SK-N-SH treated with all-trans-retinoic acid at 6 μM for 48 hours (cell line): ENCODE measurements at regions not wholly inside any gene's neighbourhood (a gene's known extent, or its start where the extent isn't known, plus 50 kb on each side); places are given as distances from the start of the nearest gene placed in this dataset.

Experiments used
- ATAC-seq: fragments of 200-7000 bp; cut with Tn5 transposase; 3 replicates; pipeline ENCODE4 v1.9.1; 2020; ENCODE audit warnings: mild to moderate bottlenecking, moderate library complexity
- ARNTL ChIP-seq: fragments of 450-650 bp; formaldehyde crosslinking; IDR thresholded peaks from 2 replicates; pipeline ENCODE4 v1.5.0; 2020; ENCODE audit warnings: low read depth, mild to moderate bottlenecking, moderate library complexity, borderline replicate concordance
- BACH2 ChIP-seq: fragments of 250-450 bp; sonication (Bioruptor Pico); IDR thresholded peaks from 2 replicates; pipeline ENCODE4 v1.9.0; 2021; ENCODE audit warnings: mild to moderate bottlenecking, borderline replicate concordance
- CSDC2 ChIP-seq: fragments of 250-450 bp; sonication (Bioruptor Pico); IDR thresholded peaks from 2 replicates; pipeline ENCODE4 v1.5.0; 2020; ENCODE audit warnings: mild to moderate bottlenecking, moderate library complexity
- CSRNP3 ChIP-seq: fragments of 250-450 bp; sonication (Bioruptor Pico); IDR thresholded peaks from 2 replicates; pipeline ENCODE4 v1.5.1; 2021; ENCODE audit warnings: mild to moderate bottlenecking, moderate library complexity
- ESRRG ChIP-seq: fragments of 250-450 bp; sonication (Bioruptor Pico); IDR thresholded peaks from 2 replicates; pipeline ENCODE4 v1.6.1; 2021; ENCODE audit warnings: mild to moderate bottlenecking
- ISL1 ChIP-seq: fragments of 250-450 bp; sonication (Bioruptor Pico); IDR thresholded peaks from 2 replicates; pipeline ENCODE4 v2.1.2; 2022; ENCODE audit warnings: mild to moderate bottlenecking, moderate library complexity
- OSR1 ChIP-seq: fragments of 250-450 bp; sonication (Bioruptor Pico); IDR thresholded peaks from 2 replicates; pipeline ENCODE4 v1.8.0; 2022; ENCODE audit warnings: moderate library complexity, mild to moderate bottlenecking, inconsistent platforms
- POU6F1 ChIP-seq: fragments of 250-450 bp; sonication (Bioruptor Pico); IDR thresholded peaks from 2 replicates; pipeline ENCODE4 v1.8.0; 2021; ENCODE audit warnings: low read depth, mild to moderate bottlenecking, moderate library complexity, borderline replicate concordance
- RARB ChIP-seq: fragments of 250-450 bp; sonication (Bioruptor Pico); IDR thresholded peaks from 2 replicates; pipeline ENCODE4 v1.8.0; 2021; ENCODE audit warnings: mild to moderate bottlenecking, moderate library complexity
- SNAI2 ChIP-seq: fragments of 250-450 bp; sonication (Bioruptor Pico); IDR thresholded peaks from 2 replicates; pipeline ENCODE4 v1.5.0; 2020; ENCODE audit warnings: mild to moderate bottlenecking, moderate library complexity
- TOX ChIP-seq: fragments of 250-450 bp; sonication (Bioruptor Pico); IDR thresholded peaks from 2 replicates; pipeline ENCODE4 v1.8.0; 2021; ENCODE audit warnings: mild to moderate bottlenecking, moderate library complexity, borderline replicate concordance
- TSHZ2 ChIP-seq: fragments of 250-450 bp; sonication (Bioruptor Pico); IDR thresholded peaks from 2 replicates; pipeline ENCODE4 v1.5.0; 2020; ENCODE audit warnings: mild to moderate bottlenecking, moderate library complexity
- ZC3H10 ChIP-seq: fragments of 250-450 bp; sonication (Bioruptor Pico); IDR thresholded peaks from 2 replicates; pipeline ENCODE4 v1.5.1; 2021; ENCODE audit warnings: mild to moderate bottlenecking, moderate library complexity
- ZFP3 ChIP-seq: fragments of 250-450 bp; sonication (Bioruptor Pico); IDR thresholded peaks from 2 replicates; pipeline ENCODE4 v1.5.0; 2020; ENCODE audit warnings: mild to moderate bottlenecking, moderate library complexity
- ZNF565 ChIP-seq: fragments of 450-650 bp; formaldehyde crosslinking; conservative IDR thresholded peaks from 2 replicates; pipeline ENCODE4 v1.5.0; 2020; ENCODE audit warnings: low read depth, mild to moderate bottlenecking, moderate library complexity
- ZNF70 ChIP-seq: fragments of 450-650 bp; formaldehyde crosslinking; IDR thresholded peaks from 2 replicates; pipeline ENCODE4 v1.5.0; 2020; ENCODE audit warnings: mild to moderate bottlenecking, moderate library complexity
- TF ChIP-seq, protein P1 (sequence below): fragments of 250-450 bp; sonication (Bioruptor Pico); IDR thresholded peaks from 2 replicates; pipeline ENCODE4 v1.5.1; 2020; ENCODE audit warnings: low read depth, mild to moderate bottlenecking, moderate library complexity

GRCh38 chr2:180728928-180729559 lies 251.4 kb upstream of the UBE2E3 start:
- TF ChIP-seq ZC3H10 (CRISPR knock-in tag) (peak; percentile 86), TOX (CRISPR knock-in tag) (peak; percentile 40; the same call in 1 of the 2 replicates), POU6F1 (CRISPR knock-in tag) (no peak), BACH2 (CRISPR knock-in tag) (no peak), ISL1 (CRISPR knock-in tag) (peak; percentile 50)
- TF ChIP-seq, protein P1, sequence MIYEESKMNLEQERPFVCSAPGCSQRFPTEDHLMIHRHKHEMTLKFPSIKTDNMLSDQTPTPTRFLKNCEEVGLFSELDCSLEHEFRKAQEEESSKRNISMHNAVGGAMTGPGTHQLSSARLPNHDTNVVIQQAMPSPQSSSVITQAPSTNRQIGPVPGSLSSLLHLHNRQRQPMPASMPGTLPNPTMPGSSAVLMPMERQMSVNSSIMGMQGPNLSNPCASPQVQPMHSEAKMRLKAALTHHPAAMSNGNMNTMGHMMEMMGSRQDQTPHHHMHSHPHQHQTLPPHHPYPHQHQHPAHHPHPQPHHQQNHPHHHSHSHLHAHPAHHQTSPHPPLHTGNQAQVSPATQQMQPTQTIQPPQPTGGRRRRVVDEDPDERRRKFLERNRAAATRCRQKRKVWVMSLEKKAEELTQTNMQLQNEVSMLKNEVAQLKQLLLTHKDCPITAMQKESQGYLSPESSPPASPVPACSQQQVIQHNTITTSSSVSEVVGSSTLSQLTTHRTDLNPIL (CRISPR knock-in tag): no peak
- TF ChIP-seq, all 23 proteins: peak for 3
- peak; percentile 88 for ATAC-seq

DNA sequence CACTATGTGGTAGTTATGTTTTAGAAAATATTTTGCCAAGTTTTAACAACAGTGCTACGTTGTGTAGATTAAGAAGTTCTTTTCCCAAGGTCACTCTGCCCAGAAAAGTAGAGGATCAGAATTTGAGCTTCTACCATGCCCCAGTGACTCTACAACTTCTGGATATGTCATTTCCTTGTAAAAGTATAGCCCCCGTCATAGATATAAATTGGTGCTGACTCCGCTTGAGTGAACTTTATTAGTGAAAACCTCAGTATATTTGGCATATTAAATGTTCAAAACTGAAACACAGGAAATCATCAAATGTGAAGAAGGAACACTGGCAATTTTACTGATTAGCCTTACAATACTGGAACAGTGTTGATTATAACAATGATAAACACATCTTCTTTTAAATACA lies 256.7 kb upstream of the UBE2E3 start:
- TF ChIP-seq SNAI2 (CRISPR knock-in tag) (no peak), OSR1 (CRISPR knock-in tag) (no peak), TOX (CRISPR knock-in tag) (no peak), TSHZ2 (CRISPR knock-in tag) (no peak), RARB (CRISPR knock-in tag) (no peak), ZC3H10 (CRISPR knock-in tag) (no peak), ZNF565 (CRISPR knock-in tag) (no peak), CSDC2 (CRISPR knock-in tag) (no peak), CSRNP3 (CRISPR knock-in tag) (no peak), ESRRG (CRISPR knock-in tag) (no peak), ZFP3 (CRISPR knock-in tag) (no peak)
- TF ChIP-seq, protein P1 (CRISPR knock-in tag): no peak

DNA sequence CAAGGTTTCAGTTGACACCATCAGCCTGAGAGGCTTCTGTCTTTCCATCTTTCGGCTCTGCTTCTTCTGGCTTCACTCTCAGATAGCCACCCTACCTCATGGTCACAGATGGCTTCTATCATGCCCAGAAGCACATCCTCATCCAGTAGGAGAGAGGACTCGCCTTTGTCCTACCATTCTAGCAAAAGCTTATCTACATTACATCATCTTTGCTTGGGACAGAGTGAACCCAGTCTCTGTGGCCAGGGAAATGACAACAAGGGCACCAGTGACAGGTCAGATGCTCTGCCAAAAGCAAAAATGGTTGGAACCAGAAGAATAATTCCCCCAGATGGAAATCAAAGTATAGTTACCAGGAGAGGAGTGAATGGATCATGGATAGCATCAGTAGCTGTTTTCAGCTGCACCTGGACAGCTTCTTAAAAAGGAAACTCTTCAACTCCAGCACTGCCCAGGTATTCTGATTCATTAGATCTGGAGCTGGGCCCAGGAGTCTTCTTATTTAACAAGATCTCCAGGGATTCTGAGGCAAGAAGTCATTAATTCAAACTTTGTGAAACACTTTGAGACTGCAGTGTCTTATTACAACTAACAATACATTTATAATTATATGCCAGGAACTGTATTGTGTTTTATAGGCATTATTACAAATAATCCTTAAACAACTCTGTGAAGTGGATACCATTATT lies 257.7 kb upstream of the UBE2E3 start:
- ATAC-seq: peak; percentile 80
- TF ChIP-seq ZFP3 (CRISPR knock-in tag) (peak; percentile 77), ISL1 (CRISPR knock-in tag) (no peak), ZC3H10 (CRISPR knock-in tag) (no peak)

More for the DNA sequence above, 256.7 kb upstream of the UBE2E3 start:
- no peak for ATAC-seq

- TF ChIP-seq ESRRG (CRISPR knock-in tag) (no peak), ZC3H10 (CRISPR knock-in tag) (no peak), ARNTL (CRISPR knock-in tag) (no peak), SNAI2 (CRISPR knock-in tag) (no peak), CSDC2 (CRISPR knock-in tag) (no peak), ZNF70 (CRISPR knock-in tag) (no peak), TOX (CRISPR knock-in tag) (no peak), ZFP3 (CRISPR knock-in tag) (no peak)
- TF ChIP-seq, protein P1 (CRISPR knock-in tag): no peak
- no peak for ATAC-seq
These were observed 259.6 kb upstream of the UBE2E3 start for GRCh38 chr2:180720829-180721228.
